ENCODE measurements at regions not wholly inside any gene's neighbourhood (a gene's known extent, or its start where the extent isn't known, plus 50 kb on each side); places are given as distances from the start of the nearest gene placed in this dataset.

DNA sequence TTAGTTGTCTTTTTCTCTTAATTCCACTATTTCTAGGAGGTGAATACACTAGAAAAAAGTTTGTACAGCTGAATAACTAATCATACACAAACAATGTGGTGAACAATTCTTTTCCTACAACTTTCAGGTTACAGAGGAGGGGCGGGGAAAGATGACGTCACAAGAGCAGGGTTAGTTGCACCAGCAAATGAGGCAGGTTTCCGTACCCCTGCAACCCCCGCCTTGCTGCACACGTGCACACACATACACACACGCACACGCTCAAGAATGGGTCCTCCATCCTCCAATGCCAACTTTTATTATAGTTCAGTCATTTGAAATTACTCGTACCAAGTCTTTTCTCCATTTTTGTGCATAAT, 122.8 kb downstream of the ARL4C start (continued):
- TF ChIP-seq ETS1 (IDR thresholded peaks at IDR 0.05) (no peak), CREB1 (CRISPR knock-in tag; IDR thresholded peaks at IDR 0.05; ENCODE audit: low read depth) (no peak), POLR2AphosphoS5 (IDR thresholded peaks at IDR 0.05; ENCODE audit: low read depth) (no peak), EZH2phosphoT487 (IDR thresholded peaks at IDR 0.05; ENCODE audit: unreplicated experiment) (no peak)

DNA sequence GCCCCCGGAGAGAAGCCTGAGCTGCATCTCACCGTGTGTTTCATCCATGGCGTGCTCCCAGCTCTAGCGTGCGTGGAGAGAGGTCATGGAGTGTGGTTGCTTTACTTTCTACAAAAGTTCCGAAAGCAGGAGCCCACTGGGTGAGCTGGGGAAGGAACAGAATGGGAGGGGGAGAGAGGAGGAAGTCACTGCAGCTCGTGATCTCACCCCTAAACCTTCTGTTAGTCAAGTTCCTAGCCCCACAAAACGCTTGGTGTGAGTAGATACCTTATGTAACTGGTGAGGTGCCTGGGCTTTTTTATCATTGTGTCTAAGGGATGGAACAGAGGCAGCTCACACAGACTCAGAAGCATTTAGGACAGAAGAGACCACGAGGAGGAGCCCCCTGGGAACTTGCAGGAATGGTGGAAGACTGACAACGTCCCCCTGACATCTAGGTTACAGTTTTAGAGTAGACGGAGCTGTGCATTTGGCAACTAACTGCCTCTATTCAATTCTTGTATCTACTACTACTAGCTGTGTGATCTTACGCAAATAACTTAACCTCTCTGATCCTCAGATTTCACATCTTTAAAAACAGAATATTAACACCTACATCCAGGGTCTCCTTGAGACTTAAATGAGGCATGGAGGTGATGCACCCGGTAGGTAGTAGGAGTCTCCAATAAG, 123.3 kb downstream of the ARL4C start:
- H3K4me1 ChIP-seq (ENCODE audit: insufficient read depth) = peaks cover 5% of the 10 kb centered on the region
- no peak overlapping the region for H3K4me2 ChIP-seq
- no peak overlapping the region for H3K4me3 ChIP-seq
- H4K20me1 ChIP-seq (replicated peaks; ENCODE audit: insufficient read depth) = no peaks in the 10 kb centered on the region
- H3K27me3 Mint-ChIP-seq (ENCODE audit: insufficient read depth, low read depth, poor library complexity) = peaks cover 7% of the 10 kb centered on the region
- no peaks in the 10 kb centered on the region for H3F3A ChIP-seq (replicated peaks; ENCODE audit: low read depth)
- H3K4me3 Mint-ChIP-seq = no peak overlapping the region
- peaks cover 15% of the 10 kb centered on the region for H3K4me1 Mint-ChIP-seq
- H3K27ac ChIP-seq (ENCODE audit: low read depth) = no peak overlapping the region
- H3K9me3 Mint-ChIP-seq = no peaks in the 10 kb centered on the region
- no peaks in the 10 kb centered on the region for H3K36me3 Mint-ChIP-seq (ENCODE audit: low read depth)
- no peak for DNase-seq (ENCODE audit: low spot score)
- peak overlapping the region; percentile 87 for H2AFZ ChIP-seq
- no peaks in the 10 kb centered on the region for H3K27me3 ChIP-seq (ENCODE audit: insufficient read depth)
- no peaks in the 10 kb centered on the region for H3K79me2 ChIP-seq (replicated peaks; ENCODE audit: insufficient read depth)
- ATAC-seq = no peak
- no peak overlapping the region for H3K27ac Mint-ChIP-seq
- no peaks in the 10 kb centered on the region for H3K9me2 ChIP-seq (ENCODE audit: insufficient read depth)
- no peaks in the 10 kb centered on the region for H3K36me3 ChIP-seq (ENCODE audit: insufficient read depth)
- TF ChIP-seq, protein P1, sequence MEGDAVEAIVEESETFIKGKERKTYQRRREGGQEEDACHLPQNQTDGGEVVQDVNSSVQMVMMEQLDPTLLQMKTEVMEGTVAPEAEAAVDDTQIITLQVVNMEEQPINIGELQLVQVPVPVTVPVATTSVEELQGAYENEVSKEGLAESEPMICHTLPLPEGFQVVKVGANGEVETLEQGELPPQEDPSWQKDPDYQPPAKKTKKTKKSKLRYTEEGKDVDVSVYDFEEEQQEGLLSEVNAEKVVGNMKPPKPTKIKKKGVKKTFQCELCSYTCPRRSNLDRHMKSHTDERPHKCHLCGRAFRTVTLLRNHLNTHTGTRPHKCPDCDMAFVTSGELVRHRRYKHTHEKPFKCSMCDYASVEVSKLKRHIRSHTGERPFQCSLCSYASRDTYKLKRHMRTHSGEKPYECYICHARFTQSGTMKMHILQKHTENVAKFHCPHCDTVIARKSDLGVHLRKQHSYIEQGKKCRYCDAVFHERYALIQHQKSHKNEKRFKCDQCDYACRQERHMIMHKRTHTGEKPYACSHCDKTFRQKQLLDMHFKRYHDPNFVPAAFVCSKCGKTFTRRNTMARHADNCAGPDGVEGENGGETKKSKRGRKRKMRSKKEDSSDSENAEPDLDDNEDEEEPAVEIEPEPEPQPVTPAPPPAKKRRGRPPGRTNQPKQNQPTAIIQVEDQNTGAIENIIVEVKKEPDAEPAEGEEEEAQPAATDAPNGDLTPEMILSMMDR (conservative IDR thresholded peaks at IDR 0.05; ENCODE audit: low read depth in 2 of 2) = no peak
- TF ChIP-seq, protein P2, sequence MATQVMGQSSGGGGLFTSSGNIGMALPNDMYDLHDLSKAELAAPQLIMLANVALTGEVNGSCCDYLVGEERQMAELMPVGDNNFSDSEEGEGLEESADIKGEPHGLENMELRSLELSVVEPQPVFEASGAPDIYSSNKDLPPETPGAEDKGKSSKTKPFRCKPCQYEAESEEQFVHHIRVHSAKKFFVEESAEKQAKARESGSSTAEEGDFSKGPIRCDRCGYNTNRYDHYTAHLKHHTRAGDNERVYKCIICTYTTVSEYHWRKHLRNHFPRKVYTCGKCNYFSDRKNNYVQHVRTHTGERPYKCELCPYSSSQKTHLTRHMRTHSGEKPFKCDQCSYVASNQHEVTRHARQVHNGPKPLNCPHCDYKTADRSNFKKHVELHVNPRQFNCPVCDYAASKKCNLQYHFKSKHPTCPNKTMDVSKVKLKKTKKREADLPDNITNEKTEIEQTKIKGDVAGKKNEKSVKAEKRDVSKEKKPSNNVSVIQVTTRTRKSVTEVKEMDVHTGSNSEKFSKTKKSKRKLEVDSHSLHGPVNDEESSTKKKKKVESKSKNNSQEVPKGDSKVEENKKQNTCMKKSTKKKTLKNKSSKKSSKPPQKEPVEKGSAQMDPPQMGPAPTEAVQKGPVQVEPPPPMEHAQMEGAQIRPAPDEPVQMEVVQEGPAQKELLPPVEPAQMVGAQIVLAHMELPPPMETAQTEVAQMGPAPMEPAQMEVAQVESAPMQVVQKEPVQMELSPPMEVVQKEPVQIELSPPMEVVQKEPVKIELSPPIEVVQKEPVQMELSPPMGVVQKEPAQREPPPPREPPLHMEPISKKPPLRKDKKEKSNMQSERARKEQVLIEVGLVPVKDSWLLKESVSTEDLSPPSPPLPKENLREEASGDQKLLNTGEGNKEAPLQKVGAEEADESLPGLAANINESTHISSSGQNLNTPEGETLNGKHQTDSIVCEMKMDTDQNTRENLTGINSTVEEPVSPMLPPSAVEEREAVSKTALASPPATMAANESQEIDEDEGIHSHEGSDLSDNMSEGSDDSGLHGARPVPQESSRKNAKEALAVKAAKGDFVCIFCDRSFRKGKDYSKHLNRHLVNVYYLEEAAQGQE (IDR thresholded peaks at IDR 0.05; ENCODE audit: unreplicated experiment) = no peak
- TF ChIP-seq ZNF462 (CRISPR knock-in tag; IDR thresholded peaks at IDR 0.05) (no peak), ETS1 (IDR thresholded peaks at IDR 0.05) (no peak), JUNB (IDR thresholded peaks at IDR 0.05; ENCODE audit: unreplicated experiment) (no peak), EZH2 (IDR thresholded peaks at IDR 0.05; ENCODE audit: low read depth, unreplicated experiment) (no peak), STAT1 (IDR thresholded peaks at IDR 0.05; ENCODE audit: unreplicated experiment) (no peak), CREB1 (CRISPR knock-in tag; IDR thresholded peaks at IDR 0.05; ENCODE audit: low read depth) (no peak), EZH2phosphoT487 (IDR thresholded peaks at IDR 0.05; ENCODE audit: unreplicated experiment) (no peak), POLR2AphosphoS5 (IDR thresholded peaks at IDR 0.05; ENCODE audit: low read depth) (no peak)
